ENCODE measurements at regions not wholly inside any gene's neighbourhood (a gene's known extent, or its start where the extent isn't known, plus 50 kb on each side); places are given as distances from the start of the nearest gene placed in this dataset.

DNA sequence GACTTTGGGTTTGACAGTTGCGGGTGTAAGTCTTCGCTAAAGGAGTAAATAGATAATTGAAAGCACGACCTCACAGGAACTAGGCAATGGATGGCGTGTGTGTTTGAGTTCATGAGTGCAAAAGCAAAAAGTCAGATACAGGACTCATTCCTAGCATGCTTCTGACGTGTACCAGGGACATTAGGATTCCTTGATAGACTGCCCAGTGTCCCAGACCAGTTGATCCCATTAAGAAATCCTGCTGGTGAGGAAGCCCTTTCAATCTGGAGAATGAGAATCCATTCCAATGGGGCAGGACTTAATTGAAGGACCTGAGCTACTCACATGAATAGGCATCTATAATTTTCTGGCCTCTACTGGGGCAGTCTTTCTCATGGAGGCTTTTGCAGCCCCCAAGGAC lies 235.4 kb downstream of the RAD51AP2 start:
- no peak for TF ChIP-seq FOXM1 (IDR thresholded peaks at IDR 0.05; ENCODE audit: low read depth)
- TF ChIP-seq, protein P1, sequence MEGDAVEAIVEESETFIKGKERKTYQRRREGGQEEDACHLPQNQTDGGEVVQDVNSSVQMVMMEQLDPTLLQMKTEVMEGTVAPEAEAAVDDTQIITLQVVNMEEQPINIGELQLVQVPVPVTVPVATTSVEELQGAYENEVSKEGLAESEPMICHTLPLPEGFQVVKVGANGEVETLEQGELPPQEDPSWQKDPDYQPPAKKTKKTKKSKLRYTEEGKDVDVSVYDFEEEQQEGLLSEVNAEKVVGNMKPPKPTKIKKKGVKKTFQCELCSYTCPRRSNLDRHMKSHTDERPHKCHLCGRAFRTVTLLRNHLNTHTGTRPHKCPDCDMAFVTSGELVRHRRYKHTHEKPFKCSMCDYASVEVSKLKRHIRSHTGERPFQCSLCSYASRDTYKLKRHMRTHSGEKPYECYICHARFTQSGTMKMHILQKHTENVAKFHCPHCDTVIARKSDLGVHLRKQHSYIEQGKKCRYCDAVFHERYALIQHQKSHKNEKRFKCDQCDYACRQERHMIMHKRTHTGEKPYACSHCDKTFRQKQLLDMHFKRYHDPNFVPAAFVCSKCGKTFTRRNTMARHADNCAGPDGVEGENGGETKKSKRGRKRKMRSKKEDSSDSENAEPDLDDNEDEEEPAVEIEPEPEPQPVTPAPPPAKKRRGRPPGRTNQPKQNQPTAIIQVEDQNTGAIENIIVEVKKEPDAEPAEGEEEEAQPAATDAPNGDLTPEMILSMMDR (IDR thresholded peaks at IDR 0.05) = no peak
- TF ChIP-seq EZH2phosphoT487 (IDR thresholded peaks at IDR 0.05; ENCODE audit: borderline replicate concordance, low read depth) = no peak
- TF ChIP-seq YY1 (IDR thresholded peaks at IDR 0.05; ENCODE audit: low read depth) = no peak
- TF ChIP-seq, protein P2, sequence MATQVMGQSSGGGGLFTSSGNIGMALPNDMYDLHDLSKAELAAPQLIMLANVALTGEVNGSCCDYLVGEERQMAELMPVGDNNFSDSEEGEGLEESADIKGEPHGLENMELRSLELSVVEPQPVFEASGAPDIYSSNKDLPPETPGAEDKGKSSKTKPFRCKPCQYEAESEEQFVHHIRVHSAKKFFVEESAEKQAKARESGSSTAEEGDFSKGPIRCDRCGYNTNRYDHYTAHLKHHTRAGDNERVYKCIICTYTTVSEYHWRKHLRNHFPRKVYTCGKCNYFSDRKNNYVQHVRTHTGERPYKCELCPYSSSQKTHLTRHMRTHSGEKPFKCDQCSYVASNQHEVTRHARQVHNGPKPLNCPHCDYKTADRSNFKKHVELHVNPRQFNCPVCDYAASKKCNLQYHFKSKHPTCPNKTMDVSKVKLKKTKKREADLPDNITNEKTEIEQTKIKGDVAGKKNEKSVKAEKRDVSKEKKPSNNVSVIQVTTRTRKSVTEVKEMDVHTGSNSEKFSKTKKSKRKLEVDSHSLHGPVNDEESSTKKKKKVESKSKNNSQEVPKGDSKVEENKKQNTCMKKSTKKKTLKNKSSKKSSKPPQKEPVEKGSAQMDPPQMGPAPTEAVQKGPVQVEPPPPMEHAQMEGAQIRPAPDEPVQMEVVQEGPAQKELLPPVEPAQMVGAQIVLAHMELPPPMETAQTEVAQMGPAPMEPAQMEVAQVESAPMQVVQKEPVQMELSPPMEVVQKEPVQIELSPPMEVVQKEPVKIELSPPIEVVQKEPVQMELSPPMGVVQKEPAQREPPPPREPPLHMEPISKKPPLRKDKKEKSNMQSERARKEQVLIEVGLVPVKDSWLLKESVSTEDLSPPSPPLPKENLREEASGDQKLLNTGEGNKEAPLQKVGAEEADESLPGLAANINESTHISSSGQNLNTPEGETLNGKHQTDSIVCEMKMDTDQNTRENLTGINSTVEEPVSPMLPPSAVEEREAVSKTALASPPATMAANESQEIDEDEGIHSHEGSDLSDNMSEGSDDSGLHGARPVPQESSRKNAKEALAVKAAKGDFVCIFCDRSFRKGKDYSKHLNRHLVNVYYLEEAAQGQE (IDR thresholded peaks at IDR 0.05; ENCODE audit: low read depth, low read length) = no peak
- TF ChIP-seq RAD21 (IDR thresholded peaks at IDR 0.05; ENCODE audit: low read length) = no peak
- no peak for TF ChIP-seq GABPA (IDR thresholded peaks at IDR 0.05; ENCODE audit: low read depth)
- no peak for TF ChIP-seq SIN3A (IDR thresholded peaks at IDR 0.05; ENCODE audit: borderline replicate concordance, low read depth, low read length)
